GM19463 (cell line): ENCODE measurements at regions not wholly inside any gene's neighbourhood (a gene's known extent, or its start where the extent isn't known, plus 50 kb on each side); places are given as distances from the start of the nearest gene placed in this dataset.

Experiments used
- ATAC-seq: cut with Tn5 transposase; IDR thresholded peaks from one replicate; pipeline ENCODE4 v1.9.1; 2021; ENCODE audit warnings: mild to moderate bottlenecking, moderate library complexity; ENCODE audit not compliant: unreplicated experiment

DNA sequence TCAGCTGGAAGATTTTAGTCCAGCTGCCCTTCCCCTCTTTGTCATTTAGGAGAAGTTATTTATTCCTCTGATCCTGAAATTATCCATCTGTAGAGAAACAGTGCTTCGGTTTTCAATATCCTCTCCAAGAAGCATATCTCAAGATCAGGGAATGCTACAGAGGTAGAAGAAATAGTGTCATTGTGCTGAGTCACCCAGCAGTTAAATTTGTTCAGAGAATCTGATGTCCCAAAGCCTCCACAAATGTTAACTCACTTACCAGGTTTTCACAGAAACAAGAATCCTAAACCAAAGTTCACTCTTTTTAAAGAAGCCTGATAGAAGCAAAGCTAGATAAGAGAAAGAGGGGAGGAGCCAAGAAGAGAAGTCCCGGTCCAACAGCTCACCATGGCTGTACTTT, 480.7 kb upstream of the GYPC start:
- ATAC-seq: no peak

- ATAC-seq: no peak
Observed at GRCh38 chr2:126177479-126177878, 478.5 kb upstream of the GYPC start.

- ATAC-seq: no peak
Observed at GRCh38 chr2:126187668-126188067, 468.3 kb upstream of the GYPC start.

GRCh38 chr2:126189527-126189926, 466.4 kb upstream of the GYPC start:
- no peak for ATAC-seq

DNA sequence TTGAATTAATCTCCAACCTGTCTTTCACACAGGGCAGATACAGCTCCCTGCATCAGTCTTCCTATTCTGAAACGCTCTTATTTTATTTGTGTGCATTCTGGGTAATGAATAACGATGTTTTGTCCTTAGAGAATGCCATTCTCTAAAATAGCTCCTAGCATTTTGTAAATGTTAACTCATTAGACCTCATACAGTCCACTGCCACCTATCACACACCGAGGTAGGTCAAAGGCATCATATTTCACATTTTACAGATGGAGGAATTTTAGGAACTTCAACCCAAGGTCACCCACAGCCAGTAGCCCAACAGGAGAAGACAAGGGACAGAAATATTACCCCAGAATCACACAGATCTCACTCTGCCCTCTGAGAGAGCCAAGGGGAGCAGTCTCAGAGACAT, 455.4 kb upstream of the GYPC start:
- ATAC-seq: no peak

- no peak for ATAC-seq
Observed at GRCh38 chr2:126208266-126208665, 447.7 kb upstream of the GYPC start.

DNA sequence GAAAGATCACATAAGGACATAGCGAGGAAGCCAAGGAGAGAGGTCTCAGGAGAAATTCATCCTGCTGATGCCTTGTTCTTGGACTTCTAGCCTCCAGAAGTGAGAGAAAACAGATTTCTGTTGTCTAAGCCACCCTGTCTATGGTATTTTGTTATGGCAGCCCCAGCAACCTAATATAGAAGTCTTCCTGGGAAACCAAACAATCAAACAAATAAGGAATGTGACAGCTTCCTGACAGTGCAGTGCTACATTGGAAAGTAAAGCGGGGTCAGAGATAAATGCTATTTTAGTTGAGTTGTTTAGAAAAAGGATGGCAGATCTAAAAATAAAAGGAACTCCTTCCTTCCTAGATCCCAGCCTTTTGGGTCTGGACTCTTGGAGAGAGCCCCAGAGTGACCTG, 443.2 kb upstream of the GYPC start:
- ATAC-seq: no peak

- no peak for ATAC-seq
Observed at GRCh38 chr2:126219081-126219480, 436.9 kb upstream of the GYPC start.

DNA sequence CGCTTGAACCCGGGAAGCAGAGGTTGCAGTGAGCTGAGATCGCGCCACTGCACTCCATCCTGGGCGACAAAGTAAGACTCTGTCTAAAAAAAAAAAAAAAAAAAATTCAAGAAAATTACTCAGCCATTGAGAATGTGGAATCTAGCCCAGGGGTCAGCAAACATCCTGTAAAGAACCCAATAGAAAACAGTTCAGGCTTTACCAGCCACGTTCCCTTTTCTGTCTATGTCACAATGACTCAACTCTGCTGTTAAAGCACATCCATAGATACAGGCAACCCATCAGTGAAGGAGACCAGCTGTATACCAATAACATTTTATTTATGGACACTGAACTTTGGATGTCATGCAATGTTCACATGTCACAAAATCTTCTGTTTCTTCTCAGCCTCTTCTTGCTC, 435.6 kb upstream of the GYPC start:
- no peak for ATAC-seq

- ATAC-seq: no peak
Observed at GRCh38 chr2:126221506-126221905, 434.5 kb upstream of the GYPC start.

- no peak for ATAC-seq
Observed at GRCh38 chr2:126222278-126222677, 433.7 kb upstream of the GYPC start.

DNA sequence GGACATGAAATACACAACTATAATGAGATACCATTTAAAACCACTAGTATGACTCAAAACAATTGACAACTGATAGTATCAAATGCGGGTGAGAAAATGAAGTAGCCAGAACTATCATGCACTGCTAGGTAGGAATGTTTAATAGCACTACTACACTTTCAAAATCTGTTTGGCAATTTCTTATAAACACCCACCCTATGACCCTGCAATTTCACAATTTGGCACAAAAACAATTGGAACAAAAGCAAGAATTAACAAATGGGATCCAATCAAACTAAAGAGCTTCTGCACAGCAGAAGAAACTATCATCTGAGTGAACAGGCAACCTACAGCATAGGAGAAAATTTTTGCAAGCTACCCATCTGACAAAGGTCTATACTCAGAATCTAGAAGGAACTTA, 431.2 kb upstream of the GYPC start:
- no peak for ATAC-seq

DNA sequence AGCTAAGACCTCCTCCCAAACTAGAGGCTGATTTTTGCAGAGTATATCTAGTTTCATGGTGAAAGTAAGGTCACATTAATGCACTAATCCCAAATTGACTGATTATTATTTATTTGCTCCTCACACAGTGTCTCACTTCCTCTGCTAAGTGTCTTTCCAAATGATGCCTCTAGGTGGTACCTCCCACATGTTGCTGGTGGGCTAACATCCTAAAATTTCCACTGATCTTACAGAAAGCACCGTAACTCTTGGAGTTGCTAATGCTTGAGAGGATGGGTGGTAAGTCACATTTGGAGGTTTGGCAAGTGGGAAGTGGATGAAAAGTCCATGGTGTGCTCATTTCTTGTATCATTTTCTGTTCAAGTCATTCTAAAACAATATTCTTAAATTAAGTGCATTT, 428.7 kb upstream of the GYPC start:
- ATAC-seq: no peak

GRCh38 chr2:126228531-126228930, 427.4 kb upstream of the GYPC start:
- no peak for ATAC-seq

DNA sequence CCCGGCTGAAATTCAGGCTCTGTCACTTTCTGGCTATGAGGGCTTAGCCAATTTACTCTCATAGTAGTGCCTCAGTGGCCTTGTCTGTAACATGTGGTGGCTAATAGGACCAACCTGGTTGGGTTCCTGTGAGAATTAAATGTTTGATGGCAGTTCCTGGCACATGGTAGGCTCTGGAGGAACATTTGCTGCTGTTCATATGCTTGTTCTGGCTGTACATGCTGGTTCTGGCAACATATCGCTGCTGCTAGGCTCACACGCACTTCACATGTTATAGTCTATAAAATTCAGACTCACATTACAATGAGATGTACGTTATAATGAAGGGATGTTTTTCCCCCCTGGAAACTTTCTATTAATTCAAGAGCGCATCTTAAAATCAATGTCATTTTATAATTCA, 417.7 kb upstream of the GYPC start:
- no peak for ATAC-seq

DNA sequence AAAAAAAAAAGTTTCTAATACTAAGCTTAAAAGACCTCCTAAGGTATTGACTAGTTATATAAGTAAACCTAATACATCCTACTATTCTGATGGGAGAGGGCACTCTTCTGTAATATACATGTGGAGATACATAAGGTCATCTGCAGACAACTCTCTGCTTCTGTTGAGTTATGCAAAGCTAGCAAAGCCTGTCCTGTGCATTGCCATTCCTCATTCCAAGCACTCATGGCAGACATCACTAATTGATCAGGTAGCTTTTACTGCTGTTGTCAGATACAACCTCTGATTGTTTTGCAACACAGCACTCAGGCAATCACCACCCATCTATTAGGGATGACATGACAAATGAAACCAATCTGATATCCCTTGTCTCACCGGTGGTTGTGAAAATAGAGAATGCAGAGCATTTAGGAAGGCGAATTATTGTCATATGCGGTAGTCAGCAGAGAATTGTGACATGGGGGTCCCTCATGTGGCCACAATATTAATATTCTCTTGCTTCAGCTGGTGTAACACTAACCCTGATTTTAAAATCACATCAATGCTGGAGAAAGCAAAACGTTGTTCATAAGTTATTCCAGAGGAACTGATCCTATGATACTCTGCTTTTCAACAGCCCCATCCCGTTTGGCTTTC, 416.5 kb upstream of the GYPC start:
- ATAC-seq: no peak

DNA sequence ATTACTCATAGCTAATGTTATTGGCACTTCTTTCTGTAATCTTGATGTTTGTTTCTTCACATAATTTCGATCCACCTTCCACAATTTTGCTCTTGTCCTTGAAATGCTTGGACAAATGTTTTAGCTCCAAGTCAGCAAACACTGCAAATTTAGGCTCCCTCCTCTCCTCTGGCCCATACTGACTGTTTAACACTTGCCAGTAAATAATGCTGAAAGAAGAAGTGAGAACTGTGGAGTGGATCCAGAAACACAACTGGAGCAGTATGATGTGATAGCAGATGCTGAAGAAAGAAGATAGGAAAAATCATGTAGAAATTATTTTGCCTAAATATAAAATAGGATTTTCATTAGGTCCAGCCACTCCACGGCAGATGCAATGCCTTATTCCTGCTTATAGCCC, 415.0 kb upstream of the GYPC start:
- ATAC-seq: no peak

GRCh38 chr2:126241411-126241810, 414.5 kb upstream of the GYPC start:
- ATAC-seq: no peak

DNA sequence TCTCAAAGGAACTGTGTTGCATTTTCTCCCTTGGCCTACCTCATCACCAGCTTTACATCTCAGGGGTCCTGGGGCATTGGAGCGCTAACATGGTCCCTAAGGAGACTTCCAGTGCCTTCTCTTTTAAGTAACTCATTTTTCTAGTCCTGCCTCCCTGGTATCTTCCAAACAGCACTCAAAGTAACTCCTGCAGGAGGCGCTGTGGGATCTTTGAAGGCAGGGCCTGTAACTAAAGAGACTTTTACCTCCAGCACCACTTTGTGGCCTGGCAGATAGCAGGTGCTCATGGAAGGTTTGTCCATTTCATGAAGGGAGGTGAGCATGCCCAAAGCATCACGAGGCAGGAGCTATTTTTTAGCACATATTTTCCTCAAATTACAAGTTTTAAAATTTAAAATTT, 411.0 kb upstream of the GYPC start:
- ATAC-seq: no peak

DNA sequence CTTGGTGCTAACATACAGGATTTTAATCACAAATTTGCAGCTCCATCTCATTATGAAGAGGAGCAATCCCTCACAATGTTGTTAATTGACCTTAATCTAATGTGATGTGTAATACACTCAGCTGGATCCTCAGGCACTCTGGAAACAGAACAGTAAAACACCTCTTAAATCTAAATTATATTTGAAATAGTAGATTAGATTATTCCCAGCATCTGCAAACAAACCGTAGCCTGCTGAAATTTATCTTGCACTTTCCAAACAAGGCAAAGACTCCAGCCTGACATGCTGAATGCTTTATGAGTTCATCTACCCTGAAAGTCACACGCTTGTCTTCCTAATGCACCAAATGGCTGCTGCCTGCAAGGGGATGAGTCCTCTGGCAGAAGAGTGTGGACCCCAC, 402.3 kb upstream of the GYPC start:
- ATAC-seq: no peak

DNA sequence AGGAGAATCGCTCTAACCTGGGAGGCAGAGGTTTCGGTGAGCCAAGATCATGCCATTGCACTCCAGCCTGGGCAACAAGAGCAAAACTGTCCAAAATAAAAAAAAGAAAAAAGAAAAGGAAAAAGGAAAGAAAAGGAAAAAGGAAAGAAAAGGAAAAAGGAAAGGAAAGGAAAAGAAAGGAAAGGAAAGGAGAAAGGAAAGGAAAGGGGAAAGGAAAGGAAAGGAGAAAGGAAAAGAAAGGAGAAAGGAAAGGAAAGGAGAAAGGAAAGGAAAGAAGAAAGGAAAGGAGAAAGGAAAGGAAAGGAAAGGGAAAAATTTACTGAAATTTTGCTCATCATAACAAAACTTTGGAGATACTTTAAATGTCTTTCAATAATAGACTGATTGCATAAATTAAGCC, 391.3 kb upstream of the GYPC start:
- no peak for ATAC-seq

GRCh38 chr2:126269911-126270310, 386.0 kb upstream of the GYPC start:
- no peak for ATAC-seq

DNA sequence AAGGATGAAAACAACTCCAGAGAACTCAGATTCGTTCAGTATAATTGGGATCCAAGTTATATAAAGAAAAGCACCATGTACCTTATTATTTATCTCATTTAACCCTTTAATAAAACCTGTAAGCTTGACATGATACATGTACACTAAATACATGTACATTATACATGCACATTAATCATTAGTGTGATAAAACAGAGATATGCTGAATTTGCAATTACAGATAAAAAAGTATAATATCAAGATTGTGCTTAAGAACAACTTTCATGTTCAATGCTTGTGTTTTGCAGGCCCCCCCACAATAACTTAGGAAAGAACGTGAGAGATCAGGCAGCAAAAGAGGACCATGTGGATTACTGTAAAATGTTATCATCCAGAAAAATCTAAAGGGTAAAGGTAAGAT, 385.4 kb upstream of the GYPC start:
- no peak for ATAC-seq

- ATAC-seq: no peak
Observed at GRCh38 chr2:126272401-126272800, 383.6 kb upstream of the GYPC start.
